Tibial artery (tissue), 4 donors: ENCODE measurements at regions not wholly inside any gene's neighbourhood (a gene's known extent, or its start where the extent isn't known, plus 50 kb on each side); places are given as distances from the start of the nearest gene placed in this dataset.

Experiments used
- DNase-seq, 2 donors: peaks; one replicate each; pipeline ENCODE4 v3.0.0-alpha.2; 2019
- H3K27ac ChIP-seq, 2 donors: fragments of 200-600 bp; sonication (generic) in 1 of 2; 1 replicate in 1 of 2; 2 replicates in 1 of 2; pipeline ENCODE4 v1.5.1; 2018 to 2019; ENCODE audit warnings: mild to moderate bottlenecking in 1 of 2
- H3K27me3 ChIP-seq, 2 donors: fragments of 200-600 bp; sonication (generic) in 1 of 2; one replicate each; pipeline versions ENCODE4 v1.5.1 to v1.6.0; 2016 to 2019
- H3K36me3 ChIP-seq, 3 donors: fragments of 200-600 bp; sonication (generic) in 2 of 3; one replicate each; pipeline ENCODE4 v1.5.1; 2016 to 2019; ENCODE audit warnings: mild to moderate bottlenecking in 2 of 3
- H3K4me1 ChIP-seq, 4 donors: fragments of 200-600 bp; sonication (generic) in 2 of 4; 1 replicate in 3 of 4; 2 replicates in 1 of 4; pipeline ENCODE4 v1.5.1; 2016 to 2019
- H3K4me3 ChIP-seq, 2 donors: fragments of 200-600 bp; sonication (generic) in 1 of 2; 1 replicate in 1 of 2; 2 replicates in 1 of 2; pipeline ENCODE4 v1.5.1; 2018 to 2019; ENCODE audit warnings: mild to moderate bottlenecking in 2 of 2
- H3K9me3 ChIP-seq, 3 donors: fragments of 200-600 bp; sonication (generic) in 1 of 3; one replicate each; pipeline ENCODE4 v1.5.1; 2016 to 2019
- CTCF ChIP-seq, 2 experiments: fragments of 200-600 bp in 1 of 2; fragments of 450-650 bp in 1 of 2; IDR thresholded peaks; one replicate each; pipeline ENCODE4 v1.5.1; 2017 to 2019; ENCODE audit warnings: antibody characterized with exemption in 2 of 2, mild to moderate bottlenecking in 1 of 2, moderate library complexity in 1 of 2
- intact Hi-C: fragments of 100-400 bp; cut with DNase I; formaldehyde crosslinking; loops from one replicate; pipeline ENCODE4 v1.15.0; 2023; ENCODE audit warnings: low total_unique reads

- TF ChIP-seq CTCF (IDR thresholded peaks at IDR 0.05) = no peak
- peak in 1 of 2 donors; percentile 71 for DNase-seq
- Histone ChIP-seq H3K9me3 (peaks cover 0 to 5% (median 0%) of the 10 kb centered on the region in 3 donors), H3K27ac (peak overlapping the region; percentile 71 to 80), H3K4me1 (peaks cover 0 to 37% (median 16%) of the 10 kb centered on the region in 4 donors), H3K4me3 (no peak overlapping the region), H3K36me3 (no peaks in the 10 kb centered on the region), H3K27me3 (no peaks in the 10 kb centered on the region)
- intact Hi-C loops = no loop called here
These were observed 57.8 kb upstream of the SDK1 start for GRCh38 chr7:3243256-3243655.

- DNase-seq = no peak
- no peaks in the 10 kb centered on the region for H3K36me3 ChIP-seq
- peaks cover 0 to 37% (median 16%) of the 10 kb centered on the region in 4 donors for H3K4me1 ChIP-seq
- H3K27me3 ChIP-seq = no peaks in the 10 kb centered on the region
- no peak for TF ChIP-seq CTCF (IDR thresholded peaks at IDR 0.05)
- H3K4me3 ChIP-seq = no peak overlapping the region
- H3K27ac ChIP-seq = peak overlapping the region; percentile 71 to 80
- peaks cover 0 to 5% (median 0%) of the 10 kb centered on the region in 3 donors for H3K9me3 ChIP-seq
- intact Hi-C loops = no loop called here
These were observed 57.4 kb upstream of the SDK1 start for GRCh38 chr7:3243680-3244079.

- Histone ChIP-seq H3K27ac (peak overlapping the region; percentile 71 to 80), H3K36me3 (no peaks in the 10 kb centered on the region), H3K4me1 (peaks cover 0 to 37% (median 16%) of the 10 kb centered on the region in 4 donors), H3K27me3 (no peaks in the 10 kb centered on the region), H3K9me3 (peaks cover 0 to 5% (median 0%) of the 10 kb centered on the region in 3 donors), H3K4me3 (no peak overlapping the region)
- no peak for DNase-seq
- intact Hi-C loops = no loop called here
- TF ChIP-seq CTCF (IDR thresholded peaks at IDR 0.05) = no peak
These were observed 56.7 kb upstream of the SDK1 start for GRCh38 chr7:3244241-3244814.

- no peak for TF ChIP-seq CTCF (IDR thresholded peaks at IDR 0.05)
- H3K4me3 ChIP-seq = no peak overlapping the region
- H3K9me3 ChIP-seq = peaks cover 0 to 5% (median 0%) of the 10 kb centered on the region in 3 donors
- no peaks in the 10 kb centered on the region for H3K27me3 ChIP-seq
- intact Hi-C loops = no loop called here
- peaks cover 0 to 37% (median 16%) of the 10 kb centered on the region in 4 donors for H3K4me1 ChIP-seq
- no peak for DNase-seq
- no peaks in the 10 kb centered on the region for H3K36me3 ChIP-seq
- peak overlapping the region; percentile 71 to 80 for H3K27ac ChIP-seq
These were observed 56.0 kb upstream of the SDK1 start for GRCh38 chr7:3245077-3245476.

GRCh38 chr7:3245721-3246120, 55.3 kb upstream of the SDK1 start:
- peaks cover 0 to 5% (median 0%) of the 10 kb centered on the region in 3 donors for H3K9me3 ChIP-seq
- H3K4me3 ChIP-seq = no peak overlapping the region
- H3K36me3 ChIP-seq = no peaks in the 10 kb centered on the region
- H3K27ac ChIP-seq = peak overlapping the region; percentile 71 to 80
- DNase-seq = no peak
- no peaks in the 10 kb centered on the region for H3K27me3 ChIP-seq
- TF ChIP-seq CTCF (IDR thresholded peaks at IDR 0.05) = no peak
- intact Hi-C loops = no loop called here
- peaks cover 0 to 37% (median 16%) of the 10 kb centered on the region in 4 donors for H3K4me1 ChIP-seq
